ENCODE measurements at regions not wholly inside any gene's neighbourhood (a gene's known extent, or its start where the extent isn't known, plus 50 kb on each side); places are given as distances from the start of the nearest gene placed in this dataset.
"Not testable (repeated sequence)": the region's sequence is repeated elsewhere in the genome, so short reads cannot be mapped to it uniquely, and the experiment has no call there.

DNA sequence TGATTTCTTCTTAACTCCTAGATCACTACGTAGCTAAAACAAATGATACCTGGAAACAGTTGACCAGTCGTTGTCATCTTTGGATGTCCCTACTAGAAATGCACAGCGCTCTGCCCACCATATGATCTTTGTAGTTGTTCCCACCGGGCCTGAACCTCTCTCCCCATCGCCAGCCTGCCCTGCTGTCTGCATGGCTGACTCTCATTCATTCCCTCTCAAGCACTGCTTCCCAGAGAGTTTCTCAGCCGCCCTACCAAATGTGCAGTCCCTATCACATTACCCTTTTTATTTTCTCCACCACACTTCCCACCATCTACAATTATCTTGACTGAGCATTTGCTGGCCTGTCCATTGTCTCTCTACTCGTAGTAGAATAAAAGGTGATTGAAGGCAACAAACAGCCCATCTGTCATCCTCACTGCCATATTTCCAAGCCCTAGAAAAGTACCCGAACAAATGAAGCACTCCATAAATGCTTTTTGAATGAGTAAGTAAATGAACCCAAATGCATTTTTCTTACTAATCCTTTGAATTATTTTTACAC lies 748.4 kb upstream of the TPTE start:
- H3K4me1 ChIP-seq (ENCODE audit: insufficient read depth, low read length); H3K36me3 ChIP-seq (ENCODE audit: insufficient read depth, low read length); H3K4me1 Mint-ChIP-seq; DNase-seq; CTCF ChIA-PET; H3K27ac Mint-ChIP-seq; POLR2A ChIA-PET; H3K27me3 ChIP-seq (ENCODE audit: insufficient read depth, low read length, poor library complexity, severe bottlenecking); H3K27me3 Mint-ChIP-seq; H3K4me3 Mint-ChIP-seq; H3K4me3 ChIP-seq (ENCODE audit: low read length); H3K27ac ChIP-seq (ENCODE audit: low read depth, low read length); H3K9me3 ChIP-seq (ENCODE audit: low read length); H3K36me3 Mint-ChIP-seq: not testable (repeated sequence)
- H3K9me3 Mint-ChIP-seq, result peaks cover 17 to 34% (median 26%) of the 10 kb centered on the region in 5 donors

DNA sequence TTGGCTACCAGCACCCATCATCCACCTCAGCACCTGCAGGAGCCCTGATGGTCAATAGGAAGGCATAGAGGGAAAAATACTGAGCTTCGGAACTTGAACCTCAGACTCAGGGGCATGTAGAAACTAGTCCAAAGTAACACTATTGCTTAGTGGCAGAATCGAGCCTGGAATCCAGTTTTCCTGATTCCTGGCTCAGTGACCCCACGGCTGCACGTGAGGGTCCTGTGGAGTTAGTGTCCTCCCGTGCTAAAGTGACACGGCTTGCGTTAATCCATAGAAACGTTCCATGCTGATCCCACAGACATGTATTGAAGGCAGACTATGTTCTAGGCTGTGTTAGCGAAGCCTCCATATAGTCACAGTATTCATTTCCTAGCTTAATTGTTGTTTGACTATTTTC lies 747.0 kb upstream of the TPTE start:
- Histone ChIP-seq H3K27me3 (ENCODE audit: insufficient read depth, low read length, poor library complexity, severe bottlenecking) (no peaks in the 10 kb centered on the region), H3K36me3 (ENCODE audit: insufficient read depth, low read length) (no peaks in the 10 kb centered on the region), H3K4me3 (ENCODE audit: low read length) (no peak overlapping the region), H3K27ac (ENCODE audit: low read depth, low read length) (no peak overlapping the region), H3K4me1 (ENCODE audit: insufficient read depth, low read length) (no peaks in the 10 kb centered on the region), H3K9me3 (ENCODE audit: low read length) (peaks cover 8% of the 10 kb centered on the region)
- Mint-ChIP-seq H3K4me3 (no peak overlapping the region), H3K27ac (no peak overlapping the region), H3K27me3 (no peaks in the 10 kb centered on the region), H3K36me3 (peaks cover 0 to 1% (median 0%) of the 10 kb centered on the region in 3 donors), H3K4me1 (no peaks in the 10 kb centered on the region), H3K9me3 (peaks cover 17 to 42% (median 30%) of the 10 kb centered on the region in 5 donors)
- ChIA-PET POLR2A (no interaction called here), CTCF (no interaction called here)
- DNase-seq, result no peak

DNA sequence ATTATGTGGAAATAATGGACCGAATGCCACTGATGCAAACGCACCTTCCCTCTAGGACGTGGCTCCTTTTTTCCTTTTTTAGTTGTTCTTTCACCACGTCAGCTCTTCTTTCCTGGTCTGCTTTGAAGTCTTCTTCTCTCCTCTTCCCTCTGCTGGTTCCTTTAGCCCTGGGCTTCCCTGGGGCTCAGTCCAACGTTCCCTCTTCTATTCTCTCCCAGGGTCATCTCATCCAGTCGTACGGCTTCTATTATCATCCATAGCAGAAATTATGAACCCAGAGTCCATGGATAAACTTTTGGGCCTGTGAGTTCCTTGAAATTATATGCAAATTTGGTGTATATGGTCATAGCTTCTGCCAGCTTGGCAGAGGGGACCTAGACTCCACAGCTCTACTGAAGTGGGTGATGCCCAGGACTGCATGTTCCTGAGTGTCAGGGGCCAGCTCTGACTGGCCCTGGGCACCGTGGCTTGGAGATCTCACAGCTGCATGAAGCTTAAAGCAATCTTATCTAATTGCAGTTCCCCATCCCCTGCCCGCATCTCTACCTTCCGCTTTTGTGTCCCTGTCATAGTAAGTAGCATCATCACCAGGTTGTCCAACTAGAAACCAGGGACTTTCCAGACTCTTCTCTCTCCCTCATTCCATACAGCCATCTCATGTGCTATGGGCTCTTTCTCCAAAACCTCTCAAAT lies 746.3 kb upstream of the TPTE start:
- DNase-seq; H3K36me3 ChIP-seq (ENCODE audit: insufficient read depth, low read length); CTCF ChIA-PET; H3K4me3 Mint-ChIP-seq; H3K4me1 ChIP-seq (ENCODE audit: insufficient read depth, low read length); H3K4me3 ChIP-seq (ENCODE audit: low read length); H3K27ac Mint-ChIP-seq; H3K27me3 ChIP-seq (ENCODE audit: insufficient read depth, low read length, poor library complexity, severe bottlenecking); H3K9me3 ChIP-seq (ENCODE audit: low read length); H3K4me1 Mint-ChIP-seq; H3K27ac ChIP-seq (ENCODE audit: low read depth, low read length); H3K36me3 Mint-ChIP-seq; H3K27me3 Mint-ChIP-seq; POLR2A ChIA-PET: not testable (repeated sequence)
- H3K9me3 Mint-ChIP-seq, result peaks cover 17 to 45% (median 32%) of the 10 kb centered on the region in 5 donors

DNA sequence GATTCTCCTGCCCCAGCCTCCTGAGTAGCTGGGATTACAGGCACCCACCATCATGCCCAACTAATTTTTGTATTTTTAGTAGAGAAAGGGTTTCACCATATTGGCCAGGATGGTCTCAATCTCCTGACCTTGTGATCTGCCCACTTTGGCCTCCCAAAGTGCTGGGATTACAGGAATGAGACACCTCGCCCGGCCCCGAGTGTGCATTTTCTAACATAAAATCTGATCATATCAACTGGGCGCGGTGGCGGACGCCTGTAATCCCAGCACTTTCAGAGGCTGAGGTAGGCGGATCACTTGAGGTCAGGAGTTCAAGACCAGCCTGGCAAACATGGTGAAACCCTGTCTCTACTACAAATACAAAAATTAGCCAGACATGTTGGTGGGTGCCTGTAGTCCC lies 745.5 kb upstream of the TPTE start:
- DNase-seq; H3K4me3 Mint-ChIP-seq; CTCF ChIA-PET; POLR2A ChIA-PET; H3K27ac ChIP-seq (ENCODE audit: low read depth, low read length); H3K27me3 ChIP-seq (ENCODE audit: insufficient read depth, low read length, poor library complexity, severe bottlenecking); H3K9me3 ChIP-seq (ENCODE audit: low read length); H3K4me1 ChIP-seq (ENCODE audit: insufficient read depth, low read length); H3K27me3 Mint-ChIP-seq; H3K4me3 ChIP-seq (ENCODE audit: low read length); H3K36me3 Mint-ChIP-seq; H3K27ac Mint-ChIP-seq; H3K4me1 Mint-ChIP-seq; H3K36me3 ChIP-seq (ENCODE audit: insufficient read depth, low read length): not testable (repeated sequence)
- peaks cover 17 to 50% (median 33%) of the 10 kb centered on the region in 5 donors for H3K9me3 Mint-ChIP-seq

DNA sequence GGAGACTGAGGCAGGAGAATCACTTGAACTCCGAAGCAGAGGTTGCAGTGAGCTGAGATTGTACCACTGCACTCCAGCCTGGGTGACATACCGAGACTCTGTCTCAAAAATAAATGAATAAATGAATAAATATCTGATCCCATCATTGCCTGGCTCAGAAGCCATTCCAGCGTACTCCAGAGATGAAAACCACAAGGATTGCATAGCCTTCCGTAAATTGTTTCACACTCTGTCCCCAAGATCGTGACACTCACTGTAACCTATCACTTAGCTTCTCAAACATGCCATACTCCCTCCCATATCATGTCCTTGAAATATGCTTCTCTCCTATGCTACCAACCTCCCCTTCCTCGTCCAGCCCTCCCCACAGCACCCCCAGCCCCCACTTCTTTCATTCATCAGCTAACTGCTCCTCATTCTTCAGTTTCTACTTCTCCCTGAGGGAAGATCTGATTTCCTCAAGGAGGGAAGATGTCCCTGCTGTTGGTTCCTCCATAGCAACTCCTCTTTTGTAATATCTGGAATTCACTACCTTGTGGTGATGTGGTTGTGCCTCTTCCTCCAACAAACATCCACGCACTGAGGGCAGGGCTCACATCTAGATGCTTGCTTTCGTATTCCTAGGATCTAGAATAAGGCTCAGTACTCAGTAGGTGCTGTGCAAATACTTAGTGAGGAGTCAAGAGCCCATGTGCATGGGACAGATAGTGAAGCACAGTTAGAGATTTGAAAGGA lies 744.9 kb upstream of the TPTE start:
- H3K27me3 ChIP-seq (ENCODE audit: insufficient read depth, low read length, poor library complexity, severe bottlenecking); H3K27me3 Mint-ChIP-seq; H3K4me3 Mint-ChIP-seq; H3K4me1 Mint-ChIP-seq; H3K9me3 ChIP-seq (ENCODE audit: low read length); POLR2A ChIA-PET; CTCF ChIA-PET; H3K27ac Mint-ChIP-seq; H3K36me3 ChIP-seq (ENCODE audit: insufficient read depth, low read length); H3K4me3 ChIP-seq (ENCODE audit: low read length); H3K36me3 Mint-ChIP-seq; H3K4me1 ChIP-seq (ENCODE audit: insufficient read depth, low read length); DNase-seq; H3K27ac ChIP-seq (ENCODE audit: low read depth, low read length): not testable (repeated sequence)
- H3K9me3 Mint-ChIP-seq, result peaks cover 17 to 50% (median 33%) of the 10 kb centered on the region in 5 donors

- H3K4me3 ChIP-seq (ENCODE audit: low read length); DNase-seq; H3K36me3 ChIP-seq (ENCODE audit: insufficient read depth, low read length); H3K27me3 ChIP-seq (ENCODE audit: insufficient read depth, low read length, poor library complexity, severe bottlenecking); H3K4me1 ChIP-seq (ENCODE audit: insufficient read depth, low read length); H3K27ac Mint-ChIP-seq; H3K27me3 Mint-ChIP-seq; H3K4me1 Mint-ChIP-seq; CTCF ChIA-PET; H3K27ac ChIP-seq (ENCODE audit: low read depth, low read length); POLR2A ChIA-PET; H3K36me3 Mint-ChIP-seq; H3K4me3 Mint-ChIP-seq: not testable (repeated sequence)
- H3K9me3 Mint-ChIP-seq, result peaks cover 26 to 59% (median 45%) of the 10 kb centered on the region in 5 donors
- peaks cover 12% of the 10 kb centered on the region for H3K9me3 ChIP-seq (ENCODE audit: low read length)
Measured at GRCh38 chr21:9778541-9778940, 742.8 kb upstream of the TPTE start.

DNA sequence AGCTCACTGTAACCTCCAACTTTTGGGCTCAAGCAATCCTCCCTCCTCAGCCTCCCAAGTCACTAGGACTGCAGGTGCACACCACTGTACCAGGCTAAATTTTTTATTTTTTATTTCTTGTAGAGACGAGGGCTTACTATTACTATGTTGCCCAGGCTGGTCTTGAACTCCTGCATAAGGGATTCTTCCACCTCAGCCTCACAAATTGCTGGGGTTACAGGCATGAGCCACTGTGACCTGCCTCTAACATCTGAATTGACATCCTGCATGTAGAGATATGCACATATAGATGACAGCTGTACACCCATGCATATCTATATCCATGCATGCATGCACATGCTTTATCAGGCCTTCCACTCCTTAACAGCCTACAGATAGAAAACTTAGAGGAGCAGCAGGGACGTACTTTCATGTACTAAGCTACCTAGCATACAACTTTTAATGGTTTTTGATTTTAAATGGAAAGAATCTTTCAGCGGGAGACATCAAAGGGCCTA lies 740.9 kb upstream of the TPTE start:
- no peaks in the 10 kb centered on the region for H3K36me3 ChIP-seq (ENCODE audit: insufficient read depth, low read length)
- H3K4me3 Mint-ChIP-seq, result no peak overlapping the region
- DNase-seq, result no peak
- H3K27ac ChIP-seq (ENCODE audit: low read depth, low read length), result no peak overlapping the region
- H3K36me3 Mint-ChIP-seq, result no peaks in the 10 kb centered on the region
- no peaks in the 10 kb centered on the region for H3K4me1 ChIP-seq (ENCODE audit: insufficient read depth, low read length)
- POLR2A ChIA-PET, result no interaction called here
- H3K27me3 Mint-ChIP-seq, result no peaks in the 10 kb centered on the region
- H3K9me3 Mint-ChIP-seq, result peaks cover 26 to 56% (median 44%) of the 10 kb centered on the region in 5 donors
- peaks cover 4% of the 10 kb centered on the region for H3K9me3 ChIP-seq (ENCODE audit: low read length)
- no peaks in the 10 kb centered on the region for H3K27me3 ChIP-seq (ENCODE audit: insufficient read depth, low read length, poor library complexity, severe bottlenecking)
- no peak overlapping the region for H3K27ac Mint-ChIP-seq
- no peak overlapping the region for H3K4me3 ChIP-seq (ENCODE audit: low read length)
- no peaks in the 10 kb centered on the region for H3K4me1 Mint-ChIP-seq
- CTCF ChIA-PET, result interaction anchor here (1.1 kb wide), 1 partner anchor 13 kb away, joined by 3 read pairs; no protein-coding TSS in a partner anchor

DNA sequence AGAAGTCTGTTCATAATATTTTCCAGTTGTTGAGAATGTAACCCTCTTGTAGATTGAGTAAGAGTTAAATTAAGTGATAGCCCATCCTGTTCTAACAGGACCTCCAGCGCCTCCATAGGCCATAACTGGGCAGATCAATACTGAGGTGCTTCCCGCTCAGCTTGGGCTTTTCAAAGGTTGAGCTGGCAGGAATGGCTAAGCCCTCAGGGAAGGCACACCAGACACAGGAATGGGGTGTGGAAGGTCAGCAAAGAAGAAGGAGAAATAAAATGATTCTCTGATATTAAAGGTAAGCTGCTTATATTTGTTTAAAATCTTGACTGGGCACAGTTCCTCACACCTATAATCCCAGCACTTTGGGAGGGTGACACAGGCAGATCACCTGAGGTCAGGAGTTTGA lies 737.8 kb upstream of the TPTE start:
- H3K9me3 ChIP-seq (ENCODE audit: low read length); H3K4me1 ChIP-seq (ENCODE audit: insufficient read depth, low read length); POLR2A ChIA-PET; H3K27ac Mint-ChIP-seq; DNase-seq; H3K27me3 ChIP-seq (ENCODE audit: insufficient read depth, low read length, poor library complexity, severe bottlenecking); CTCF ChIA-PET; H3K27ac ChIP-seq (ENCODE audit: low read depth, low read length); H3K4me3 Mint-ChIP-seq; H3K36me3 ChIP-seq (ENCODE audit: insufficient read depth, low read length); H3K4me1 Mint-ChIP-seq; H3K4me3 ChIP-seq (ENCODE audit: low read length); H3K27me3 Mint-ChIP-seq; H3K36me3 Mint-ChIP-seq: not testable (repeated sequence)
- H3K9me3 Mint-ChIP-seq, result peaks cover 24 to 50% (median 43%) of the 10 kb centered on the region in 5 donors
